MM.1S (cell line): ENCODE measurements at regions not wholly inside any gene's neighbourhood (a gene's known extent, or its start where the extent isn't known, plus 50 kb on each side); places are given as distances from the start of the nearest gene placed in this dataset.

Source experiments
- DNase-seq: peaks from one replicate; pipeline ENCODE4 v3.0.0-alpha.2; 2015
- H2AFZ ChIP-seq: fragments of 300-600 bp; sonication (generic); 2 replicates; pipeline ENCODE4 v1.6.0; 2016; ENCODE audit warnings: antibody characterized with exemption, low read length
- H3F3A ChIP-seq: fragments of 300-600 bp; sonication (generic); 2 replicates; pipeline ENCODE4 v1.6.1; 2016; ENCODE audit warnings: mild to moderate bottlenecking, antibody characterized with exemption, low read length, moderate library complexity, mixed read lengths; ENCODE audit not compliant: insufficient read depth
- H3K27ac ChIP-seq: fragments of 300-600 bp; sonication (generic); 2 replicates; pipeline ENCODE4 v1.5.1; 2016; ENCODE audit warnings: mild to moderate bottlenecking, low read length
- H3K27me3 ChIP-seq: fragments of 300-600 bp; sonication (generic); replicated peaks from 2 replicates; pipeline ENCODE4 v1.6.0; 2016; ENCODE audit warnings: low read length; ENCODE audit not compliant: insufficient read depth
- H3K36me3 ChIP-seq: fragments of 300-600 bp; sonication (generic); replicated peaks from 2 replicates; pipeline ENCODE4 v1.6.1; 2016; ENCODE audit warnings: mild to moderate bottlenecking, low read length, mixed read lengths; ENCODE audit not compliant: insufficient read depth
- H3K4me1 ChIP-seq: fragments of 300-600 bp; sonication (generic); 2 replicates; pipeline ENCODE4 v1.6.1; 2016; ENCODE audit warnings: low read length, mixed read lengths
- H3K4me2 ChIP-seq: fragments of 300-600 bp; sonication (generic); 2 replicates; pipeline ENCODE4 v1.6.0; 2016; ENCODE audit warnings: low read depth, low read length
- H3K4me3 ChIP-seq: fragments of 300-600 bp; sonication (generic); 2 replicates; pipeline ENCODE4 v1.5.1; 2016; ENCODE audit warnings: low read length, mixed read lengths
- H3K79me2 ChIP-seq: fragments of 300-600 bp; sonication (generic); 2 replicates; pipeline ENCODE4 v1.6.1; 2016; ENCODE audit warnings: mixed run types, low read length, mixed read lengths
- H3K9ac ChIP-seq: fragments of 300-600 bp; sonication (generic); 2 replicates; pipeline ENCODE4 v1.6.1; 2016; ENCODE audit warnings: low read length, mixed read lengths
- H3K9me2 ChIP-seq: fragments of 300-600 bp; sonication (generic); replicated peaks from 2 replicates; pipeline ENCODE4 v1.6.1; 2016; ENCODE audit warnings: mild to moderate bottlenecking, low read length, mixed read lengths; ENCODE audit not compliant: insufficient read depth
- H3K9me3 ChIP-seq: fragments of 300-600 bp; sonication (generic); replicated peaks from 2 replicates; pipeline ENCODE4 v1.6.1; 2016; ENCODE audit warnings: mild to moderate bottlenecking, low read length, mixed read lengths; ENCODE audit not compliant: insufficient read depth
- H4K20me1 ChIP-seq: fragments of 300-600 bp; sonication (generic); 2 replicates; pipeline ENCODE4 v1.6.1; 2016; ENCODE audit warnings: mild to moderate bottlenecking, low read length, moderate library complexity, mixed read lengths; ENCODE audit not compliant: insufficient read depth
- EZH2 ChIP-seq: fragments of 300-600 bp; sonication (generic); optimal IDR thresholded peaks from 2 replicates; pipeline ENCODE3; 2017; ENCODE audit warnings: low read depth, mild to moderate bottlenecking, antibody characterized with exemption, low read length, mixed read lengths
- EZH2phosphoT487 ChIP-seq: fragments of 300-600 bp; sonication (generic); IDR thresholded peaks from 2 replicates; pipeline ENCODE4 v1.6.1; 2018; ENCODE audit warnings: antibody characterized with exemption, low read length
- TF ChIP-seq, protein P1 (sequence below): fragments of 300-600 bp; sonication (generic); IDR thresholded peaks from 2 replicates; pipeline ENCODE4 v1.5.1; 2016; ENCODE audit warnings: antibody characterized with exemption, low read length, mixed read lengths

DNA sequence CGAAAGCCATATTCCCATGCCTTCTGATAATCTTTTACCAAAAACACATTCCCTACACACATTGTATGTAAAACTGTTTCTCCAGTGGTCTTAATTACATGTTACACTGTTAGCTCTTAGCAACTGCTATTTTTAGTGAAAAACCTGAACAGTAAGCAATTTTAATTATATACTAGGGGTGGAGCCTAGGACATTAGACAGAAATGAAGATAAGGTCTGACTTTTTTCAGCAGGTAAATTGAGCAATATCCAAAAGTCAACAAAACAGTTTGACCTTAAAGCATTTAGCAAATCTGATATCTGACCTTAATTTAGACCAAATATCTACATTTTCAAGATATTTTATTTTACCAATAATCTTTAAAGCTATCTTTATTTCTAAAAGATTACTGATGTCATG is 60.2 kb downstream of the PDE6H start:
- Histone ChIP-seq H3K36me3 (no peaks in the 10 kb centered on the region), H3K4me2 (no peak overlapping the region), H2AFZ (no peak overlapping the region), H3K4me3 (no peak overlapping the region), H3K9me3 (no peaks in the 10 kb centered on the region), H4K20me1 (no peaks in the 10 kb centered on the region), H3K9me2 (no peaks in the 10 kb centered on the region), H3K4me1 (peaks cover 27% of the 10 kb centered on the region; the same call in 1 of the 2 replicates), H3K79me2 (no peaks in the 10 kb centered on the region), H3K27ac (no peak overlapping the region), H3K27me3 (no peaks in the 10 kb centered on the region), H3F3A (0 out of 2 replicates have a peak, but pooled peaks cover 3% of the 10 kb centered on the region), H3K9ac (no peak overlapping the region)
- peak; percentile 23 for DNase-seq
- no peak for TF ChIP-seq EZH2phosphoT487
- TF ChIP-seq, protein P1, sequence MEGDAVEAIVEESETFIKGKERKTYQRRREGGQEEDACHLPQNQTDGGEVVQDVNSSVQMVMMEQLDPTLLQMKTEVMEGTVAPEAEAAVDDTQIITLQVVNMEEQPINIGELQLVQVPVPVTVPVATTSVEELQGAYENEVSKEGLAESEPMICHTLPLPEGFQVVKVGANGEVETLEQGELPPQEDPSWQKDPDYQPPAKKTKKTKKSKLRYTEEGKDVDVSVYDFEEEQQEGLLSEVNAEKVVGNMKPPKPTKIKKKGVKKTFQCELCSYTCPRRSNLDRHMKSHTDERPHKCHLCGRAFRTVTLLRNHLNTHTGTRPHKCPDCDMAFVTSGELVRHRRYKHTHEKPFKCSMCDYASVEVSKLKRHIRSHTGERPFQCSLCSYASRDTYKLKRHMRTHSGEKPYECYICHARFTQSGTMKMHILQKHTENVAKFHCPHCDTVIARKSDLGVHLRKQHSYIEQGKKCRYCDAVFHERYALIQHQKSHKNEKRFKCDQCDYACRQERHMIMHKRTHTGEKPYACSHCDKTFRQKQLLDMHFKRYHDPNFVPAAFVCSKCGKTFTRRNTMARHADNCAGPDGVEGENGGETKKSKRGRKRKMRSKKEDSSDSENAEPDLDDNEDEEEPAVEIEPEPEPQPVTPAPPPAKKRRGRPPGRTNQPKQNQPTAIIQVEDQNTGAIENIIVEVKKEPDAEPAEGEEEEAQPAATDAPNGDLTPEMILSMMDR: no peak
- no peak for TF ChIP-seq EZH2

DNA sequence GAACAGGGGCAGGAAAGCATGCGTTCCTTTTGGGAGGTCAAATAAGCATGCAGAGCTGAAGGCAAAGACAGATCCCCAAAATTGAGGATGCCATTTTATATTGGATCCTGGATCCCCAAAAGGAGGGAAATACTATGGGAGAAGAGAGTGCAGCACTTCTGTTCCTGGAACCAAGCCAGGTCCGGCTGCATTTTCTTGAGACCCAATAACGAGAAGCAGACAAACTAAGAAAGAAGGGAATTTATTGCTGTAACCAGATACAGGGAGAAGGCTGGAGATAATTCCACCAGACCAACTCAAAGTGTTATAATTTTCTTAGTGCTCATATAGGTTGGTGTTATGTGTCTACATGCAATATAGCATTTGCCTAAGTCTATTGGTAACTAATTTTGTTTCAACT is 60.8 kb downstream of the PDE6H start:
- no peaks in the 10 kb centered on the region for H3K36me3 ChIP-seq
- no peak for TF ChIP-seq EZH2phosphoT487
- TF ChIP-seq EZH2: no peak
- TF ChIP-seq, protein P1: no peak
- H4K20me1 ChIP-seq: no peaks in the 10 kb centered on the region
- H3K9ac ChIP-seq: no peak overlapping the region
- no peaks in the 10 kb centered on the region for H3K9me2 ChIP-seq
- no peak overlapping the region for H3K4me2 ChIP-seq
- no peak for DNase-seq
- no peaks in the 10 kb centered on the region for H3K27me3 ChIP-seq
- no peak overlapping the region for H3K4me3 ChIP-seq
- H3K4me1 ChIP-seq: peaks cover 27% of the 10 kb centered on the region; the same call in 1 of the 2 replicates
- H3K9me3 ChIP-seq: no peaks in the 10 kb centered on the region
- no peak overlapping the region for H2AFZ ChIP-seq
- no peaks in the 10 kb centered on the region for H3K79me2 ChIP-seq
- H3K27ac ChIP-seq: no peak overlapping the region
- H3F3A ChIP-seq: 0 out of 2 replicates have a peak, but pooled peaks cover 3% of the 10 kb centered on the region

DNA sequence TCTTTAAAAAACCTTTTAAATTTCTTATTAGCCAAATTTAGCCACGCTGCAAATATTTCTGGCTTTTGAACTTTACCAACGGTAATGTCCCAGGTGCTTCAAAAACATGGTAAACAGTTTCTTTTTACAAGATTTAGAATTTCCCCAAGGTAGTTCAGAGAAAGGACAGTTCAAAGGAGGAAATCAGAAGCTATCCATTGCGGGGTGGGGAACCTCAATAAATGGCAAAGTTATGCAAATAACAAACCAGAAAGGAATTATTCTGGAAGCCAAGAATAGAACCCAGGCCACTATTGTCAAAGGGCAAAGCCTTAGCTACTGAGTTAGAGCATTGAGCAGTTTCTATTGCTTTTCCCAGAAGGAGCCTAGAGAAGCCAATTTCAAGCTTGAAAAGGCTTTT is 62.3 kb downstream of the PDE6H start:
- H3K36me3 ChIP-seq: no peaks in the 10 kb centered on the region
- peak overlapping the region; percentile 27 for H3K4me2 ChIP-seq
- no peak overlapping the region for H3K9ac ChIP-seq
- TF ChIP-seq, protein P1: no peak
- no peak for TF ChIP-seq EZH2
- TF ChIP-seq EZH2phosphoT487: no peak
- no peaks in the 10 kb centered on the region for H3K9me3 ChIP-seq
- no peak overlapping the region for H2AFZ ChIP-seq
- H3K27ac ChIP-seq: peak overlapping the region; percentile 4; the same call in 1 of the 2 replicates
- DNase-seq: peak; percentile 63
- no peak overlapping the region for H3K4me3 ChIP-seq
- H3K27me3 ChIP-seq: no peaks in the 10 kb centered on the region
- H3K79me2 ChIP-seq: no peaks in the 10 kb centered on the region
- H4K20me1 ChIP-seq: no peaks in the 10 kb centered on the region
- no peaks in the 10 kb centered on the region for H3K9me2 ChIP-seq
- H3F3A ChIP-seq: 0 out of 2 replicates have a peak, but pooled peaks cover 3% of the 10 kb centered on the region
- H3K4me1 ChIP-seq: peaks cover 27% of the 10 kb centered on the region; the same call in 1 of the 2 replicates
